Astrocyte (in vitro differentiated cells and primary cell): ENCODE measurements at regions not wholly inside any gene's neighbourhood (a gene's known extent, or its start where the extent isn't known, plus 50 kb on each side); places are given as distances from the start of the nearest gene placed in this dataset.
A peak's percentile ranks its signal among the peaks of the same experiment; 100 is the strongest.

Source experiments
- DNase-seq: peaks from one replicate; pipeline ENCODE4 v3.0.0-alpha.2; 2010; ENCODE audit warnings: low read depth
- FAIRE-seq: peaks from 2 replicates; lab custom pipeline; 2011; peaks lifted over from hg19 to GRCh38; lab: Jason Lieb, UNC
- H2AFZ ChIP-seq: 2 replicates; pipeline ENCODE4 v1.6.0; 2012; ENCODE audit warnings: low read depth, low read length, inconsistent platforms
- H3K27ac ChIP-seq: 2 replicates; pipeline ENCODE4 v1.5.1; 2011; ENCODE audit warnings: low read depth, low read length, inconsistent platforms
- H3K27me3 ChIP-seq: 2 replicates; pipeline ENCODE4 v1.6.0; 2011; ENCODE audit warnings: low read length, inconsistent platforms; ENCODE audit not compliant: insufficient read depth
- H3K36me3 ChIP-seq: 2 replicates; pipeline ENCODE4 v1.5.1; 2011; ENCODE audit warnings: low read length, inconsistent platforms; ENCODE audit not compliant: insufficient read depth
- H3K4me1 ChIP-seq: 2 replicates; pipeline ENCODE4 v1.5.1; 2011; ENCODE audit warnings: low read length, inconsistent platforms; ENCODE audit not compliant: insufficient read depth
- H3K4me2 ChIP-seq: 2 replicates; pipeline ENCODE4 v1.6.0; 2012; ENCODE audit warnings: low read length, inconsistent platforms
- H3K4me3 ChIP-seq: 2 replicates; pipeline ENCODE4 v1.5.1; 2011; ENCODE audit warnings: low read depth, mild to moderate bottlenecking, low read length, inconsistent platforms; ENCODE audit not compliant: insufficient read depth
- H3K79me2 ChIP-seq: 2 replicates; pipeline ENCODE4 v1.6.0; 2012; ENCODE audit warnings: mild to moderate bottlenecking, low read length, inconsistent platforms; ENCODE audit not compliant: insufficient read depth
- H3K9ac ChIP-seq: 2 replicates; pipeline ENCODE4 v1.6.0; 2012; ENCODE audit warnings: mild to moderate bottlenecking, low read length, inconsistent platforms
- H3K9me3 ChIP-seq: 2 replicates; pipeline ENCODE4 v1.5.1; 2012; ENCODE audit warnings: low read depth, mild to moderate bottlenecking, low read length, inconsistent platforms; ENCODE audit not compliant: insufficient read depth
- H4K20me1 ChIP-seq: 2 replicates; pipeline ENCODE4 v1.6.0; 2012; ENCODE audit warnings: low read length, inconsistent platforms; ENCODE audit not compliant: insufficient read depth
- H3K27ac Mint-ChIP-seq: one replicate; pipeline ENCODE4 v1.8.0; 2021; ENCODE audit warnings: mild to moderate bottlenecking, mixed read lengths; ENCODE audit not compliant: unreplicated experiment
- H3K27me3 Mint-ChIP-seq: one replicate; pipeline ENCODE4 v1.8.0; 2021; ENCODE audit warnings: low read depth, mixed read lengths; ENCODE audit not compliant: unreplicated experiment
- H3K36me3 Mint-ChIP-seq: one replicate; pipeline ENCODE4 v1.8.0; 2021; ENCODE audit warnings: low read depth, mixed read lengths; ENCODE audit not compliant: unreplicated experiment
- H3K4me1 Mint-ChIP-seq: one replicate; pipeline ENCODE4 v1.8.0; 2021; ENCODE audit warnings: low read depth, mixed read lengths; ENCODE audit not compliant: unreplicated experiment
- H3K4me3 Mint-ChIP-seq: one replicate; pipeline ENCODE4 v1.8.0; 2021; ENCODE audit warnings: mild to moderate bottlenecking, moderate library complexity, mixed read lengths; ENCODE audit not compliant: unreplicated experiment
- H3K9me3 Mint-ChIP-seq: one replicate; pipeline ENCODE4 v1.8.0; 2021; ENCODE audit warnings: mild to moderate bottlenecking, mixed read lengths; ENCODE audit not compliant: unreplicated experiment
- EZH2 ChIP-seq: IDR thresholded peaks from 2 replicates; pipeline ENCODE4 v1.6.1; 2012; ENCODE audit warnings: mild to moderate bottlenecking, low read length, inconsistent platforms; ENCODE audit not compliant: insufficient read depth
- TF ChIP-seq, protein P1 (sequence below): IDR thresholded peaks from 2 replicates; pipeline ENCODE4 v1.5.1; 2011; ENCODE audit warnings: low read depth, mild to moderate bottlenecking, inconsistent platforms, low read length, moderate library complexity; ENCODE audit not compliant: insufficient read depth

DNA sequence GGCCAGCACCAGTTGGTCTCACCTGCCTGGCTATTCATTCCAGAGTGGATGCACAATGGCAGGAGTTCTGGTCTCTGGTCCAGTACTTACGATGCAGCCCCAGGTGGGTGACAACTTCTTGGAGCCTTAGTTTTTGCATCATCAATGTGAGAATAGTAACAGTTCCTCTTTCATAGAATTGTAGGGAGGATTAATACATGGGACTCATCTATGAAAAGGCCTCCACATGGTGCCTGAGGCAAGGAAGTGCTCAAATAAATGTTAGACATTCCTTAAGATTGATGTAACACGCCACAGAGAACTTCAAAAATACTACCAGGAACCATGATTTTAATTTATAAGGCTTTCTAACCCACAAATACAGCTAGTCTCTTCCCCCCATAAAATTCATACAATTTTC, 120.1 kb upstream of the CHST15 start:
- H3K27ac Mint-ChIP-seq = no peak overlapping the region

GRCh38 chr10:124212702-124213101, 119.3 kb upstream of the CHST15 start:
- Histone ChIP-seq H3K36me3 (no peaks in the 10 kb centered on the region), H3K4me2 (no peak overlapping the region), H3K9me3 (no peaks in the 10 kb centered on the region), H3K4me1 (no peaks in the 10 kb centered on the region), H2AFZ (no peak overlapping the region), H3K4me3 (no peak overlapping the region), H3K27me3 (peaks cover 2% of the 10 kb centered on the region), H3K79me2 (no peaks in the 10 kb centered on the region), H3K9ac (no peak overlapping the region), H3K27ac (no peak overlapping the region), H4K20me1 (no peaks in the 10 kb centered on the region)
- Mint-ChIP-seq H3K9me3 (peaks cover 11% of the 10 kb centered on the region), H3K27me3 (peaks cover 27% of the 10 kb centered on the region), H3K27ac (peak overlapping the region; percentile 62), H3K36me3 (no peaks in the 10 kb centered on the region), H3K4me3 (no peak overlapping the region), H3K4me1 (no peaks in the 10 kb centered on the region)
- TF ChIP-seq EZH2 = no peak
- TF ChIP-seq, protein P1, sequence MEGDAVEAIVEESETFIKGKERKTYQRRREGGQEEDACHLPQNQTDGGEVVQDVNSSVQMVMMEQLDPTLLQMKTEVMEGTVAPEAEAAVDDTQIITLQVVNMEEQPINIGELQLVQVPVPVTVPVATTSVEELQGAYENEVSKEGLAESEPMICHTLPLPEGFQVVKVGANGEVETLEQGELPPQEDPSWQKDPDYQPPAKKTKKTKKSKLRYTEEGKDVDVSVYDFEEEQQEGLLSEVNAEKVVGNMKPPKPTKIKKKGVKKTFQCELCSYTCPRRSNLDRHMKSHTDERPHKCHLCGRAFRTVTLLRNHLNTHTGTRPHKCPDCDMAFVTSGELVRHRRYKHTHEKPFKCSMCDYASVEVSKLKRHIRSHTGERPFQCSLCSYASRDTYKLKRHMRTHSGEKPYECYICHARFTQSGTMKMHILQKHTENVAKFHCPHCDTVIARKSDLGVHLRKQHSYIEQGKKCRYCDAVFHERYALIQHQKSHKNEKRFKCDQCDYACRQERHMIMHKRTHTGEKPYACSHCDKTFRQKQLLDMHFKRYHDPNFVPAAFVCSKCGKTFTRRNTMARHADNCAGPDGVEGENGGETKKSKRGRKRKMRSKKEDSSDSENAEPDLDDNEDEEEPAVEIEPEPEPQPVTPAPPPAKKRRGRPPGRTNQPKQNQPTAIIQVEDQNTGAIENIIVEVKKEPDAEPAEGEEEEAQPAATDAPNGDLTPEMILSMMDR = no peak
- FAIRE-seq (no peak), DNase-seq (no peak)

More for the DNA sequence above, 120.1 kb upstream of the CHST15 start:
- Histone ChIP-seq H4K20me1 (no peaks in the 10 kb centered on the region), H3K79me2 (no peaks in the 10 kb centered on the region), H3K36me3 (no peaks in the 10 kb centered on the region), H3K9ac (no peak overlapping the region), H3K4me2 (no peak overlapping the region), H3K27ac (no peak overlapping the region), H3K4me1 (no peaks in the 10 kb centered on the region), H3K4me3 (no peak overlapping the region), H3K9me3 (no peaks in the 10 kb centered on the region), H2AFZ (no peak overlapping the region), H3K27me3 (peaks cover 6% of the 10 kb centered on the region)
- TF ChIP-seq EZH2 = no peak
- TF ChIP-seq, protein P1 = no peak
- DNase-seq (no peak), FAIRE-seq (no peak)
- no peaks in the 10 kb centered on the region for H3K36me3 Mint-ChIP-seq
- peaks cover 9% of the 10 kb centered on the region for H3K9me3 Mint-ChIP-seq
- no peak overlapping the region for H3K4me3 Mint-ChIP-seq
- peaks cover 31% of the 10 kb centered on the region for H3K27me3 Mint-ChIP-seq
- H3K4me1 Mint-ChIP-seq = no peaks in the 10 kb centered on the region

- H4K20me1 ChIP-seq = no peaks in the 10 kb centered on the region
- TF ChIP-seq, protein P1 = no peak
- no peak for TF ChIP-seq EZH2
- H3K9ac ChIP-seq = no peak overlapping the region
- no peak overlapping the region for H3K4me2 ChIP-seq
- no peak overlapping the region for H2AFZ ChIP-seq
- H3K4me3 ChIP-seq = no peak overlapping the region
- no peak overlapping the region for H3K27ac ChIP-seq
- Mint-ChIP-seq H3K27ac (peak overlapping the region; percentile 66), H3K9me3 (peaks cover 12% of the 10 kb centered on the region), H3K27me3 (peaks cover 25% of the 10 kb centered on the region), H3K4me1 (no peaks in the 10 kb centered on the region), H3K4me3 (no peak overlapping the region), H3K36me3 (no peaks in the 10 kb centered on the region)
- H3K4me1 ChIP-seq = no peaks in the 10 kb centered on the region
- FAIRE-seq = no peak
- no peaks in the 10 kb centered on the region for H3K79me2 ChIP-seq
- no peaks in the 10 kb centered on the region for H3K9me3 ChIP-seq
- no peaks in the 10 kb centered on the region for H3K36me3 ChIP-seq
- peak; percentile 70 for DNase-seq
- H3K27me3 ChIP-seq = peaks cover 2% of the 10 kb centered on the region
Measured at GRCh38 chr10:124211921-124212320, 118.5 kb upstream of the CHST15 start.
